Sigmoid colon (tissue), 6 donors: ENCODE measurements at regions not wholly inside any gene's neighbourhood (a gene's known extent, or its start where the extent isn't known, plus 50 kb on each side); places are given as distances from the start of the nearest gene placed in this dataset.

Experiments
- DNase-seq: peaks from one replicate; pipeline ENCODE4 v3.0.0-alpha.2; 2019
- H3K27ac ChIP-seq, 4 donors: fragments of 200-600 bp; sonication (generic); one replicate each; pipeline ENCODE4 v1.5.1; 2016 to 2019; ENCODE audit warnings: mild to moderate bottlenecking in 1 of 4
- H3K27me3 ChIP-seq, 3 donors: fragments of 200-600 bp; sonication (generic); one replicate each; pipeline ENCODE4 v1.5.1; 2019; ENCODE audit warnings: mild to moderate bottlenecking in 1 of 3
- H3K36me3 ChIP-seq, 4 donors: fragments of 200-600 bp; sonication (generic); one replicate each; pipeline ENCODE4 v1.5.1; 2016 to 2019
- H3K4me1 ChIP-seq, 4 donors: fragments of 200-600 bp; sonication (generic); one replicate each; pipeline ENCODE4 v1.5.1; 2017 to 2019
- H3K4me3 ChIP-seq, 4 donors: fragments of 200-600 bp; sonication (generic); one replicate each; pipeline ENCODE4 v1.5.1; 2017 to 2019; ENCODE audit warnings: mild to moderate bottlenecking in 2 of 4, moderate library complexity in 1 of 4
- H3K9me3 ChIP-seq, 4 donors: fragments of 200-600 bp in 3 of 4; sonication (generic) in 3 of 4; one replicate each; pipeline versions ENCODE4 v1.5.1 to v1.6.1; 2013 to 2019
- CTCF ChIP-seq, 4 experiments: fragments of 450-650 bp in 3 of 4; fragments of 200-600 bp in 1 of 4; IDR thresholded peaks; one replicate each; pipeline ENCODE4 v1.5.1; 2016 to 2019; ENCODE audit warnings: antibody characterized with exemption in 4 of 4, mild to moderate bottlenecking in 3 of 4, moderate library complexity in 2 of 4
- EP300 ChIP-seq, 4 donors: sonication (generic); formaldehyde crosslinking; IDR thresholded peaks; one replicate each; pipeline ENCODE4 v1.6.1; 2017; ENCODE audit warnings: antibody characterized with exemption in 4 of 4
- POLR2A ChIP-seq, 2 donors: fragments of 450-650 bp; IDR thresholded peaks; one replicate each; pipeline ENCODE4 v1.6.1; 2016; ENCODE audit warnings: antibody characterized with exemption in 2 of 2, mild to moderate bottlenecking in 2 of 2, moderate library complexity in 2 of 2
- POLR2AphosphoS5 ChIP-seq, 4 donors: sonication (generic); formaldehyde crosslinking; IDR thresholded peaks; one replicate each; pipeline ENCODE4 v1.6.1; 2017; ENCODE audit warnings: antibody characterized with exemption in 4 of 4
- WGBS, 2 donors: extraction: QIAGEN DNeasy Blood & Tissue Kit; methylation state at CpG; one replicate each; pipeline ENCODE4 v1.1.7; 2013; 5-methylcytosine and 5-hydroxymethylcytosine counted together
- intact Hi-C: fragments of 100-400 bp; cut with DNase I; formaldehyde crosslinking; loops from one replicate; pipeline ENCODE4 v1.15.1; 2023
- donor health status: healthy with polysubstance abuse.
- donor health status: healthy.

- DNase-seq: no peak
- intact Hi-C loops: loop anchor here (5.0 kb wide), 1 partner anchor 159 kb away; no protein-coding TSS in a partner anchor
- Histone ChIP-seq H3K4me1 (peaks cover 0 to 29% (median 14%) of the 10 kb centered on the region in 4 donors), H3K36me3 (no peaks in the 10 kb centered on the region), H3K27ac (peak overlapping the region in 3 of 4 donors; percentile 43 to 70 (median 51)), H3K4me3 (no peak overlapping the region), H3K9me3 (no peaks in the 10 kb centered on the region), H3K27me3 (no peaks in the 10 kb centered on the region)
- WGBS, 2 donors: 74 to 85% methylated on average over 7 of the region's 7 CpGs
- TF ChIP-seq POLR2AphosphoS5 (IDR thresholded peaks at IDR 0.05) (peak in 1 of 4 donors; percentile 61), EP300 (IDR thresholded peaks at IDR 0.05) (no peak), POLR2A (IDR thresholded peaks at IDR 0.05) (no peak), CTCF (IDR thresholded peaks at IDR 0.05) (no peak)
Measured at GRCh38 chr6:3568396-3569082, 111.7 kb upstream of the SLC22A23 start.

GRCh38 chr6:3566812-3567211, 110.0 kb upstream of the SLC22A23 start:
- intact Hi-C loops: loop anchor here (5.0 kb wide), 1 partner anchor 160 kb away; no protein-coding TSS in a partner anchor
- Histone ChIP-seq H3K27me3 (no peaks in the 10 kb centered on the region), H3K4me1 (peaks cover 0 to 29% (median 14%) of the 10 kb centered on the region in 4 donors), H3K4me3 (no peak overlapping the region), H3K9me3 (no peaks in the 10 kb centered on the region), H3K27ac (no peak overlapping the region), H3K36me3 (no peaks in the 10 kb centered on the region)
- 90% methylated on average over 8 of the region's 8 CpGs for WGBS, 2 donors
- no peak for TF ChIP-seq EP300 (IDR thresholded peaks at IDR 0.05)
- TF ChIP-seq POLR2AphosphoS5 (IDR thresholded peaks at IDR 0.05): no peak
- TF ChIP-seq POLR2A (IDR thresholded peaks at IDR 0.05): no peak
- no peak for TF ChIP-seq CTCF (IDR thresholded peaks at IDR 0.05)
- no peak for DNase-seq

- Histone ChIP-seq H3K27ac (no peak overlapping the region), H3K36me3 (no peaks in the 10 kb centered on the region), H3K27me3 (no peaks in the 10 kb centered on the region), H3K4me3 (no peak overlapping the region), H3K9me3 (no peaks in the 10 kb centered on the region), H3K4me1 (peaks cover 0 to 27% (median 14%) of the 10 kb centered on the region in 4 donors)
- no peak for TF ChIP-seq POLR2A (IDR thresholded peaks at IDR 0.05)
- no peak for TF ChIP-seq CTCF (IDR thresholded peaks at IDR 0.05)
- WGBS, 2 donors: 84 to 89% methylated on average over 3 of the region's 3 CpGs
- no peak for DNase-seq
- intact Hi-C loops: loop anchor here (5.0 kb wide), 1 partner anchor 162 kb away; no protein-coding TSS in a partner anchor
Measured at GRCh38 chr6:3565291-3565690, 108.4 kb upstream of the SLC22A23 start.

GRCh38 chr6:3561725-3562124, 104.9 kb upstream of the SLC22A23 start:
- Histone ChIP-seq H3K4me1 (no peaks in the 10 kb centered on the region), H3K27me3 (no peaks in the 10 kb centered on the region), H3K9me3 (no peaks in the 10 kb centered on the region), H3K4me3 (no peak overlapping the region), H3K36me3 (no peaks in the 10 kb centered on the region), H3K27ac (no peak overlapping the region)
- DNase-seq: no peak
- intact Hi-C loops: no loop called here
- TF ChIP-seq POLR2AphosphoS5 (IDR thresholded peaks at IDR 0.05) (no peak), CTCF (IDR thresholded peaks at IDR 0.05) (no peak), EP300 (IDR thresholded peaks at IDR 0.05) (no peak), POLR2A (IDR thresholded peaks at IDR 0.05) (no peak)
- WGBS, 2 donors: 53 to 57% methylated on average over 1 of the region's 1 CpG

GRCh38 chr6:3560211-3560610, 103.4 kb upstream of the SLC22A23 start:
- Histone ChIP-seq H3K9me3 (no peaks in the 10 kb centered on the region), H3K27me3 (no peaks in the 10 kb centered on the region), H3K36me3 (no peaks in the 10 kb centered on the region), H3K4me1 (no peaks in the 10 kb centered on the region), H3K27ac (no peak overlapping the region), H3K4me3 (no peak overlapping the region)
- TF ChIP-seq POLR2A (IDR thresholded peaks at IDR 0.05) (no peak), CTCF (IDR thresholded peaks at IDR 0.05) (no peak), POLR2AphosphoS5 (IDR thresholded peaks at IDR 0.05) (no peak), EP300 (IDR thresholded peaks at IDR 0.05) (no peak)
- no peak for DNase-seq
- 96 to 100% methylated on average over 1 of the region's 1 CpG for WGBS, 2 donors
- intact Hi-C loops: no loop called here
